ENCODE measurements at regions not wholly inside any gene's neighbourhood (a gene's known extent, or its start where the extent isn't known, plus 50 kb on each side); places are given as distances from the start of the nearest gene placed in this dataset.

DNA sequence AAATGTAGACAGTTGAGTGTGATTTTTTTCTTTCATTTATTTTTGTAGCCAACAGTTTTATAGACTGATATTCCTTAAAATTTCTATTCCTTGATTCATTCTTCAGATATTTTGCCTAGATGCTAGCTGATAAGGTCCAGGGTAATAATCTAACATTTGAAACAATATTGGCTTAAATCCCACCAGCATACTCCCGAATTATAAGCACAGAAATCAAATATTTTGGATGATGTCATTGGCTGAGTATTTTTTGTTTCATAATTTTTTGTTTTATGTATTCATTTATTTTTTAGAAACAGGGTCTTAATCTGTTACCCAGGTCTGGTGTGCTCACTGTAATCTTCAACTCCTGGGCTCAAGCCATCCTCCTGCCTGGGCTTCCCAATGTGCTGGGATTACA lies 88.4 kb downstream of the ISL1 start:
- H3K4me3 ChIP-seq = no peak overlapping the region
- DNase-seq (no peak), ATAC-seq (ENCODE audit: low FRiP score in 2 of 2) (no peak)
- H3K27me3 ChIP-seq = no peaks in the 10 kb centered on the region
- H3K27ac ChIP-seq = no peak overlapping the region
- H3K4me1 ChIP-seq = no peaks in the 10 kb centered on the region
- no peaks in the 10 kb centered on the region for H3K9me3 ChIP-seq
- H3K36me3 ChIP-seq = no peaks in the 10 kb centered on the region
- WGBS, 2 donors = 37 to 48% methylated on average over 1 of the region's 1 CpG
- TF ChIP-seq, protein P1, sequence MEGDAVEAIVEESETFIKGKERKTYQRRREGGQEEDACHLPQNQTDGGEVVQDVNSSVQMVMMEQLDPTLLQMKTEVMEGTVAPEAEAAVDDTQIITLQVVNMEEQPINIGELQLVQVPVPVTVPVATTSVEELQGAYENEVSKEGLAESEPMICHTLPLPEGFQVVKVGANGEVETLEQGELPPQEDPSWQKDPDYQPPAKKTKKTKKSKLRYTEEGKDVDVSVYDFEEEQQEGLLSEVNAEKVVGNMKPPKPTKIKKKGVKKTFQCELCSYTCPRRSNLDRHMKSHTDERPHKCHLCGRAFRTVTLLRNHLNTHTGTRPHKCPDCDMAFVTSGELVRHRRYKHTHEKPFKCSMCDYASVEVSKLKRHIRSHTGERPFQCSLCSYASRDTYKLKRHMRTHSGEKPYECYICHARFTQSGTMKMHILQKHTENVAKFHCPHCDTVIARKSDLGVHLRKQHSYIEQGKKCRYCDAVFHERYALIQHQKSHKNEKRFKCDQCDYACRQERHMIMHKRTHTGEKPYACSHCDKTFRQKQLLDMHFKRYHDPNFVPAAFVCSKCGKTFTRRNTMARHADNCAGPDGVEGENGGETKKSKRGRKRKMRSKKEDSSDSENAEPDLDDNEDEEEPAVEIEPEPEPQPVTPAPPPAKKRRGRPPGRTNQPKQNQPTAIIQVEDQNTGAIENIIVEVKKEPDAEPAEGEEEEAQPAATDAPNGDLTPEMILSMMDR (IDR thresholded peaks at IDR 0.05) = no peak
- no peak for TF ChIP-seq POLR2AphosphoS5 (IDR thresholded peaks at IDR 0.05)
- no peak for TF ChIP-seq EP300 (IDR thresholded peaks at IDR 0.05)
- no peak for TF ChIP-seq POLR2A (IDR thresholded peaks at IDR 0.05)

DNA sequence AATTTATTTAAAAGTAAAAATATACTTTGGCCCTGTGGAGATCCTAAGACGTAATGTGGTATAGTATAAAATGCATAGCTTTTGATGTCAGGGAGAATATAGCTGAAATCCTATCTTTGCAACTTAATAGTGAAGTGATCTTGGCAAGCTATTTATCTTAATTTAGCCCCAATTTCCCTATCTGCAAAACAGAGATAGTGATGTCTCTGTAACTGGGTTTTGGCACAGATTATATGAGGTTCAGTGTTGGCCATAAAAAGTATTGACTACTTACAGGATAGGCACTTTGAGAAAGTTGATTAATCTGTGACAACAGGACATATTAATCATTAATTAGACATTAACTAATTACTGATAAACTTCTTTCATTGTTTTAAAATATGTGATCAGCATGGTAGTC lies 89.2 kb downstream of the ISL1 start:
- no peak overlapping the region for H3K27ac ChIP-seq
- H3K27me3 ChIP-seq = no peaks in the 10 kb centered on the region
- WGBS, 2 donors = 68 to 80% methylated on average over 1 of the region's 1 CpG
- DNase-seq (no peak), ATAC-seq (ENCODE audit: low FRiP score in 2 of 2) (no peak)
- no peaks in the 10 kb centered on the region for H3K4me1 ChIP-seq
- no peak overlapping the region for H3K4me3 ChIP-seq
- TF ChIP-seq POLR2A (IDR thresholded peaks at IDR 0.05) = no peak
- TF ChIP-seq EP300 (IDR thresholded peaks at IDR 0.05) = no peak
- TF ChIP-seq POLR2AphosphoS5 (IDR thresholded peaks at IDR 0.05) = no peak
- TF ChIP-seq, protein P1 (IDR thresholded peaks at IDR 0.05) = no peak
- no peaks in the 10 kb centered on the region for H3K36me3 ChIP-seq
- H3K9me3 ChIP-seq = no peaks in the 10 kb centered on the region

DNA sequence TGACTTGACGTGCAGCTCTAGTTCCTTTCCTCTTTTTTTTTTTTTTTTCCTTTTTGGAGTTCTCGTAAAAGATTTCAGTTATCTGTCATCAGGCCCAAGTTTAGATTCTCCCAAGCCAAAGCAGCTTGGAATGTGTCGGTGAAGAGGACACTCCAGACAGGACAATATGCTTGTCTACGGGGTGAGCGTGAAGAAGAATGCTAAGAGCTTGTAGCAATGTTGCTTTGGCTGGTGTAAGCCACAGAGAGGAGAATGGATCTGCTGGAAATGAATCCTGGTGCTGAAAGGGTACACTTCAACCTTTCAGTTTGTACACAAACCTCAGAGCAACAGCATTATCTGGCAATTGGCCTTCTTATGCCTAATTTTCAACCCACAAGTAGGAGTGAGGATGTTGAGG lies 92.4 kb downstream of the ISL1 start:
- Histone ChIP-seq H3K4me1 (no peaks in the 10 kb centered on the region), H3K27me3 (no peaks in the 10 kb centered on the region), H3K27ac (no peak overlapping the region), H3K9me3 (no peaks in the 10 kb centered on the region), H3K4me3 (no peak overlapping the region), H3K36me3 (no peaks in the 10 kb centered on the region)
- DNase-seq (no peak), ATAC-seq (ENCODE audit: low FRiP score in 2 of 2) (no peak)
- no peak for TF ChIP-seq EP300 (IDR thresholded peaks at IDR 0.05)
- TF ChIP-seq, protein P1 (IDR thresholded peaks at IDR 0.05) = no peak
- no peak for TF ChIP-seq POLR2A (IDR thresholded peaks at IDR 0.05)
- no peak for TF ChIP-seq POLR2AphosphoS5 (IDR thresholded peaks at IDR 0.05)
- WGBS, 2 donors = 42 to 46% methylated on average over 5 of the region's 5 CpGs

DNA sequence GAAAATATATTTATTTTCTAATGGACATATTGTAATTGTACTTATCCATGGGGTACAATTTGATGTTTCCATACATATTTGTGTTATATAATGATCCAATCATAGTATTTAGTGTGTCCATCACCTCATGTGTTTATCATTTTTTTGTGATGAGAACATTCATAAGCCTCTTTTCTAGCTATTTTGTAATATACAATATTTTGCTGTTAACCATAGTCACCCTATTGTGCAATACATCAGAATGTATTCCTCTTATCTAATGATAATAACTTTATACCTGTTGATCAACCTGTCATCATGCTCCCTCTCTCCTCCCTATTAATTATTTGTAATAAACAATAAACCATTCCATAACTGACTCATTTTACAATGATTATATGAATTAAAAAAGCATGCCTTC lies 93.2 kb downstream of the ISL1 start:
- Histone ChIP-seq H3K4me1 (no peaks in the 10 kb centered on the region), H3K9me3 (no peaks in the 10 kb centered on the region), H3K27ac (no peak overlapping the region), H3K27me3 (no peaks in the 10 kb centered on the region), H3K36me3 (no peaks in the 10 kb centered on the region), H3K4me3 (no peak overlapping the region)
- ATAC-seq (ENCODE audit: low FRiP score in 2 of 2) (no peak), DNase-seq (no peak)
- no peak for TF ChIP-seq POLR2AphosphoS5 (IDR thresholded peaks at IDR 0.05)
- no peak for TF ChIP-seq EP300 (IDR thresholded peaks at IDR 0.05)
- TF ChIP-seq POLR2A (IDR thresholded peaks at IDR 0.05) = no peak
- TF ChIP-seq, protein P1 (IDR thresholded peaks at IDR 0.05) = no peak

DNA sequence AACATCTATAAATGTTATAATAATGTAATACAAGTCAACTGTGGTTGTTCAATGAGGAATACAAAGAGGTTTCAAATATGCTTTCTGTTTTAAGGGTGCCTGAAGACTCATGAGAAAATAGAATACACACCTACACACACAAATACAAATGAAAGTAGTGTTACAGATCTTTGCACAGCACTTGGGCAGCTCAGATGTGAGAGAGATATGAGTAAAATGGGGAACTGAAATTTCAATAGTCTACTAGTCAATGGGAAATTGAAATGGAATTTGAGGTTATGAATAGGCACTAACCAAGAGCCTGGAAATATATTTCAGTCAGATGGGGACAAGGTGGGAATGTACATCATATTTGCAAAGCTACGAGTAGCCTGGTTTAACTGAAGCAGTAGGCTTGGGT lies 96.6 kb downstream of the ISL1 start:
- H3K9me3 ChIP-seq = no peaks in the 10 kb centered on the region
- no peaks in the 10 kb centered on the region for H3K4me1 ChIP-seq
- no peak overlapping the region for H3K4me3 ChIP-seq
- WGBS, 2 donors = 79 to 86% methylated on average over 1 of the region's 1 CpG
- no peaks in the 10 kb centered on the region for H3K27me3 ChIP-seq
- no peak overlapping the region for H3K27ac ChIP-seq
- ATAC-seq (ENCODE audit: low FRiP score in 2 of 2) (no peak), DNase-seq (no peak)
- no peaks in the 10 kb centered on the region for H3K36me3 ChIP-seq
- no peak for TF ChIP-seq EP300 (IDR thresholded peaks at IDR 0.05)
- TF ChIP-seq POLR2AphosphoS5 (IDR thresholded peaks at IDR 0.05) = no peak
- TF ChIP-seq, protein P1 (IDR thresholded peaks at IDR 0.05) = no peak
- no peak for TF ChIP-seq POLR2A (IDR thresholded peaks at IDR 0.05)

Data from upper lobe of left lung (tissue), 6 donors.